Cerebellar cortex (tissue), 1 donor: ENCODE measurements at regions not wholly inside any gene's neighbourhood (a gene's known extent, or its start where the extent isn't known, plus 50 kb on each side); places are given as distances from the start of the nearest gene placed in this dataset.

Experiments used
- DNase-seq: peaks from one replicate; pipeline ENCODE4 v3.0.0-alpha.2; 2015; ENCODE audit warnings: low spot score

DNA sequence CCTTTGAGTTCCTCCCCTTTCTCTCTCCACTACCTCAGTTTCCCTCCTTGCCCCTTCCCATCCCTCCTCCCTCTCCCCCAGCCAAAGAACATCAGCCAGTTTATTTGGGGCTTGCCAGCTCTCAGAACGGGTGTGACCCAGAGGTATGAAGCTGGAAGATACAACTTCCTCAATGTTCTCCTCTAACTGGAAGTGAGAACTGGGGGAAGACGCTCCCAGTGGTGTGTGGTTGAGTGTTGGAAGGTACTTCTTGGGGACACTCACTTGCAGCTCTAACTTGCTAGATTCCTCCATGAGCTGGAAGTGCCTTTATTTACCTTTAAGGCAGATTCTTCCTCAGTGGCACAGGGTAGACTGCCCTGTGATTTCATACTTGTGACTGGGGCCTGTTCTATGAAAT is 110.5 kb upstream of the HABP2 start:
- no peak for DNase-seq

DNA sequence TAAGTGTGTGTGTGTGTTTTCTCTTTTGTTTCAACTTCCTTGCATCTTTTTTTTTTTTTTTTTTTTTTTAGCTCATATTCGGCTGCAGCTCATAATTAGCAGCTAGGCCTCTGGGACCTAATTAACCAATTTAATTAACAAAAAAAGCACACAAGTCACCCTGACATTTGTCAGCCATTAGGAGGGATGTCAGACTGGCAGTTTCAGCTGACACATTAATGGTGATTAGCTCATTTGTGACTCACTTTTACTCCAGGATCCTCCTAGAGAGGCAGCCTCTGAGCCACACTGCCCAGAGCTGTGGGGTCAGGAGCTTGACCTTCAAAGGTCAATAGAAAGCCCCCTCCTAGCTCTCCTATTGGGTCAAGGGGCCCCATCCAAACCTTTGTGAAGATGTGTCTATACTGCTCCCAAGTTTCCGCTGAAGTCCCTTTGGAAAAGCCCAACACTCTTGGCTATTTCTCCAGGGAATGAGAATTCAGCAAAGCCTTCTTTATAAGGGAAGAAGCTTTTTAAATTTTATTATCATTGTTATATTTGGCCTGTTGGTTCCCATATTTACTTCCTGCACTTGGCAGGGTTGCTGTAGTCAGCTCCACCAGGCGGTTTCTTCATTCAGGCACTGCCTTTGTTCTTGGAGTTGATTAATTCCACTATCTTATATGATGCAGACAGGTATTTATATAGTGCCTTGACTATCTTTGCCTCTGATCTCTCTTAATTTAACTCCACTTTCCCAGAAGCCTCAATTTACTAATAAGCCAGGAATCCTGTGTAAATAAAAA is 109.5 kb upstream of the HABP2 start:
- DNase-seq, result no peak

- DNase-seq, result no peak
Measured at GRCh38 chr10:113444766-113445365, 108.0 kb upstream of the HABP2 start.

DNA sequence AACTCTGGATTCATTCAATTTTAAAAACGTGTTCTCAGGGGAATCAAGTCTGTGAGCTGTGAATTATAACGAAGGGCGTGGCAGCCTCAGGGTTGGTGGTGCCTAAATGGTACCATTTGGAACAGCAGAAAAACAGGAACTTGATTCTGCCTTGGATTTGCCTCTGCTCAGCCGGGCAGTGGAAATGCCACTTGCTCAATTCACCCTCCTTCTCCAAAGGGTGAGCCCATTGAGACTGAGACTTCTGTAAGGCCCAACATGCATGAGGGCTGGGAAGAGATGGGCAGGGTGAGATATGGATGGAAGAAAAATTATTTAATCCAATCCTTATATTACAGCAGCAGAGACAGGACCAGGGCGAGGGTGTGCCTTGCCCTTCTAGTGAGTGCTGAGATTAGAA is 107.1 kb upstream of the HABP2 start:
- DNase-seq, result no peak

DNA sequence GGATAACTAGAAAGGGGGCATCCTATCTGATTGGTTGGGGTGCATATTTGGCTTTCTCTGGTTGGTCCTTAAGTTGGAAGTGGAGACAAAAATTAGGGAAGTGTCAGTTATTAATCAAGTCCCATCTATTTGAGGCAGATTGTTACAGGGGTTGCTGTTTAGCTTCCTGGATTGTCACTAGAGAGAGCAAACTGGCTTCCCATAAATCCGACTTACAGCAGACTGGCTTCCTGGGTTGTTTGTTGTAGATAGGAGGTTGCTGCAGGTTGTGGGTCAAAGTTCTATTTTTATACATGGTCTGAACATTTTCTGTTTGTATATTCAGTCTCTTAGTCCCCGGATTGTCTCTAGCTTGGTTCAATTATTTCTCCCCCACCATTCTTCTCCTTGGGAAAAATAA is 106.1 kb upstream of the HABP2 start:
- DNase-seq, result no peak

- no peak for DNase-seq
Measured at GRCh38 chr10:113447278-113447677, 105.6 kb upstream of the HABP2 start.

GRCh38 chr10:113449006-113449695 is 103.7 kb upstream of the HABP2 start:
- DNase-seq, result no peak

DNA sequence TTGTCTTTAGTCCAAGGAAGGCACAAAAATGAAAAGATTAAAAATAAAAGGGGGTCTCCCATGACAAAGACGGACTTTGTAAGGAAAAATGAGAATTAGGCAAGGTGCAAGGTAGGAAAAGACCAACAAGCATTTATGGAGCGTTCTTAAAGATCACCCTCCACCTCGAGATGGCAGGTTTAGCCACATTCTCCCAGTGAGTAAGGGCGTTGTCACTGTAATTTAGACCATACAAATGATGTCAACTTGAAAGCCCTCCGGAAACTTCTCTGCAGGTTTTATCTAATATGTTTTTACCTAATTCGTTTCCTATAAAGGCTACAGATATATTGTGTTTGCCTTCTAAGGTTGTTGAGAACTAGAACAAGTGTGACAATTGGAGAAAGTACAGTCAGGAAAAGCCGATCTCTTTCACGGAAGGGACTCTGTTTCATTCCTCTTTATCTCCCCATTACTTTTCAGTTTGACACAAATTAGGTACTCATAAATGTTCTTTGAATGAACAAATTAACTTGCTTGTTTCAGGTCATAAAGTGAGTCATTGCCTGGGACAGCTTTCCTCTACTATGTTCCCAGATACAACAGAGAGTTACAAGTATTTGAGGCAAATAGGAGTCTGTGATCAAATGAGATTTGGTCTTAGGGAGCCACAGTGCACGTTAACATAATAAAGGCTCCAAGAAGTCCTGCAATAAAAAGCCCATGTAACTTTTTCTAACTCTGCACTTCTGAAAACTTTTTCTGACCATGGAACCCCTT is 102.6 kb upstream of the HABP2 start:
- no peak for DNase-seq

GRCh38 chr10:113450906-113451305 is 101.9 kb upstream of the HABP2 start:
- no peak for DNase-seq

GRCh38 chr10:113452146-113452845 is 100.6 kb upstream of the HABP2 start:
- no peak for DNase-seq

GRCh38 chr10:113453351-113453750 is 99.5 kb upstream of the HABP2 start:
- DNase-seq, result no peak

DNA sequence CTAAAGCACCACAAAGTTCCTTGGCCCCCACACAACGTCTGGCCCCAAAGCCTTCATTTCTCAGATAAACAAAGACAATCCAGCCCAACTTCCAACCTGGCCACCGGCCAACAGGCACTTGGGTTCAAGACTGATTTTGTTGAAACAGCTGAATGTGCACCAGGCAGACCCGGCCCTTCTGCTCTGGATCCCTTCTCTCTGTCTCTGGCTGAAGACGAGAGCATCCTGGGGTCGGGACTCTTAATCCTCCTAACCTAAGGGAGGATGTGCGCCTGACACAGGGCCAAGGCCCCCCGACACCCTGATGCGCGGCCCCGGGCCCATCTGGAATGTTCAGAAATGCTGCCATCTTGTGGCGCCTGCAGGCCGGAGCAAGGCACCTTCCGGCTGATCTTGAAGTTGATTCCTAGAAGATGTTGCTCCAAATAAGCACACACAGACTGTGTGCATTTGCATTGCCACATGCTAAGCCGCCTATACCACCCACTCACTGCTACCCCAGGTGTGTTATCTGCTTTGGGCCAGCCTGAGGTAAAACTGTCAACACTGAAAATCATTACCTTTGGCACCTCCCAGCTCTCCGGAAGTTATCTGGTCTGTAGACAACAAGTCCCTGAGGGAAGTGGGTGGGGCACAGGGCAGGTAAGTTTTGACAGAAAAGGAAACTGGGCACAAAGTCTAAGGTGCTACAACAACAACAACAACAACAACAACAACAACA is 98.4 kb upstream of the HABP2 start:
- DNase-seq, result peak; percentile 9

GRCh38 chr10:113455947-113456346 is 96.9 kb upstream of the HABP2 start:
- DNase-seq, result no peak

DNA sequence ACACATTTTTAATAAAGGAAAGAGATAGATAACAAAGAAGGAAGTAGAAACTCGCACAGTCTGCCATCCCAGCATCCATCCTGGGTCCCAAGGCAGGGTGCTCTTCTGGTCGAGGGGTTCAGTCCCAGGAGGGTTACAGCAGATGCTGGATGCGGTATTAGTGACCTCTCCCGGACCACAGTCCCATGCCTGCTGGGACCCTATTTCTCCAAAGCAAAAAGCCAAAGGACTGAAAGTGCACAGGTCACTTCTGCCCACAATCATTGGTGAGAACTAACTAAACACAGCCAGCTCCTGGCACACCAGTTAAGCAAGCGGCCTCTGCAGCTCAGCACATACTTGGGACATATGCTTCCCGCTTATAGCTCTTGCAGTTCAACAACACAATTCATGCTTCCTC is 96.1 kb upstream of the HABP2 start:
- DNase-seq, result no peak

DNA sequence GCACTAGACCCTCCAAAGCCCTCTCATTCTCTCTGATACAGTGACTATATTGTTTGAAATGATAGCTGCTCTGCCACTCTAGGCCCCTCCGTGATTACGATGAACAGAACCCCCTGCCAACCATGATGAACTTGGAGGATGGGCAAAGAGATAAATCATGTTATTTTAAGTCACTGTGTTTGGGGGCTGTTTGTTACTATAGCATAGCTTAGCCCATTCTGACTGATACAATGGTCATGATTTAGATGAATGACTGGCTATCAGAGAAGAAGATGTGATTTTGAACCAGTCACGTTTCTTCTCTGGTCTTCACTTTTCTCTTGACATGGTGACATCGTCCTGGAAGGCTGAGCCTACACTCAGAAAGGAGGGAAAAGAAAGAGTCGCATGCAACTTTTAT is 95.4 kb upstream of the HABP2 start:
- no peak for DNase-seq

- DNase-seq, result no peak
Measured at GRCh38 chr10:113458451-113458850, 94.4 kb upstream of the HABP2 start.

DNA sequence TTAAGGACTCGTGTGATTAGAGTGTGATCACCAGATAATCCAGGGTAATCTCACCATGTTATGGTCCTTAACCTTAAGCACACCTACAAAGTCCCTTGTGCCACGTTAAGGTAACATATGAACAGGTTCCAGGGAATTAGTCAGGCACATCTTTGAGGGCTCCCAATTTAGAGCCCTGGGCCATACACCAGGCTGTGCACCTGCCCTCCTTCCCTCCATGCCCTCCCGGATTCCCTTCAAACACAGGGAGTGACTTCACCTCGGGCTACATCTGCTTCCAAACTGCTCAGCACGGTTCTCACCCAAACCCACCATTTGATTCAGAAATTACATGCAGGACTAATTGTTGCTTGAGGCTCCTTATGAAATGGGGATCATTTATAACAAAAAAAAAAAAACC is 93.9 kb upstream of the HABP2 start:
- no peak for DNase-seq

DNA sequence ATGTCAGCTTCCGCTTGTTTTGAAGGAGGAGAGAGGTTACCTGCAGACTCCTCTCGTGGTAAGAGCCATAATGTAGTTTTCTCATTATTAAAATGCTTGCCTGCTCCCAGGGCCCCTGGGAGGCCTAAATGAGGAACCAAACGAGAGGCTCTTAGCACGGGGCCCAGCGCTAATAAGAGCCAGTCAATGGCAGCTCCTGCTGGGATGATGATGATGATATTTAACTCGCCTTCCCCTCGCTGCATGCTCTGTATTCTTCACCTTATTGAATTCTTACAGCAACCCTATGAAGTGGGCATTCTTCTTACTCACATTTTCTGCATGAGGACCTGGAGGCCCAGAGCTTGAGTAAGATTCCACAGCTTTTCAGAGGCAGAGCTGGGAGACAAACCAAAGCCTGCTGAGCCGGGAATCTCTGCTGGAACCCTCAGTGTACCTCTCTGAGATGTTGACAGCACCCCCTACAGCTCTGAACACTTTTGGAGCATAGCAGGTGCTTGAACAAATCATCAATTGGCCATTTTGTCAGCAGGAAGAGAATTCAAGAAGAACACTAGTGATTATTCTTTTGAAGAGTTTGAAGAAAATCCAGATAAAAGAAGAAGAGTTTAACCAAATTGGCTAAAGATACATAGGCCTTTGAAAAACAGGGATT is 93.1 kb upstream of the HABP2 start:
- no peak for DNase-seq

- no peak for DNase-seq
Measured at GRCh38 chr10:113463083-113463482, 89.8 kb upstream of the HABP2 start.

GRCh38 chr10:113463777-113464176 is 89.1 kb upstream of the HABP2 start:
- no peak for DNase-seq

DNA sequence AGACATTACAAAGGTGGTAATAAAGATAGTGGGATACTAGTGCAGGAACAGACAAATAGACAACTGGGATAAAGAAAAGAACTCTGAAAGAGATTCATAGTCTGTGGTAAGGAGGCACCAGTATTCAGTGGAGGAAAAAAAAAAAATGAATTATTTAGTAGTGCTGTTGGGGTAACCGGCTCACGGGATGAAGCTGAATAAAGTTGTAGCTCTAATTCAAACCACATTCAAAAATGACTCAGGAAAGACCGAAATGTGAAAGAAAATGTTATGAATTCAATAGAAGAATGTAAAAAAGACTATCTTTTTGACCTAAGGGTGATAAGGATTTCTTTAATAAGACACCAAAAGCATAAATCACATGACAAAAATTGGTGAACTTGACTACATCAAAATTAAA is 83.1 kb upstream of the HABP2 start:
- DNase-seq, result no peak
